ENCODE measurements at regions not wholly inside any gene's neighbourhood (a gene's known extent, or its start where the extent isn't known, plus 50 kb on each side); places are given as distances from the start of the nearest gene placed in this dataset.
"Not testable (repeated sequence)": the region's sequence is repeated elsewhere in the genome, so short reads cannot be mapped to it uniquely, and the experiment has no call there.

DNA sequence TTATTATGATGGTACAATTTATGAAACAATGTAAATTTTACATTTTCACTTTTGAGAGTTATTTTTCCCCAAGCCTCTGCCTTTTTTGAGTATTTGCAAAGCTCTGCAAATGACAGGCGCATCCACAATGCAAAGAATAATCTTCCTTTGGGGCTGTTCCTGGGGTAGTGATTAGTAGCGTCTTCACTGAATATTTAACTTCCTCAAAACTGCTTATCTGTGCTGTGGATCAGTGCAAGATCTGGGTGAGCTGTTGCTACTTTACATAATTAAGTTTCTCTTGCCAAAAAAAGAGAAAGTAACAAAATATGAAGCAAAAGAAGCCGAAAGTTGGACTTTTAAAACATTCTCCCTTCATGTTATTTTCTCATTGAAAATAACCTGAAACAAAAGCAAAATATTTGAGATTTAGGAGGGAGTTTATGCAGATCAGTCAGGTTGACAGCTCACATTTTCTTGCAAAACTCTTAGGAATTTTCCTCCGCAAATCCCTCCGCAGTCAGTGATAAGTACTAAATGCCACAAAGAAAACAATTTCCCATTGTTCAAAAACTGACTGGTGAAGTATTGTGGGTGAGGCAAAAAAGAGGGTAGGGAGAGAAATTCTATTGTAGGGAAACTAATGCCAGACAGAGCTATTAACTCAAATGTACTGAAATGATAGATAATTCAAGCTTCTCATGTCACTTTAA, 276.4 kb upstream of the B3GALT2 start:
- intact Hi-C loops (cut with DNase I) = no loop called here
- DNase-seq (ENCODE audit: low spot score) = no peak

- intact Hi-C loops (cut with DNase I) = no loop called here
Observed at GRCh38 chr1:193458628-193459027, 272.2 kb upstream of the B3GALT2 start.

DNA sequence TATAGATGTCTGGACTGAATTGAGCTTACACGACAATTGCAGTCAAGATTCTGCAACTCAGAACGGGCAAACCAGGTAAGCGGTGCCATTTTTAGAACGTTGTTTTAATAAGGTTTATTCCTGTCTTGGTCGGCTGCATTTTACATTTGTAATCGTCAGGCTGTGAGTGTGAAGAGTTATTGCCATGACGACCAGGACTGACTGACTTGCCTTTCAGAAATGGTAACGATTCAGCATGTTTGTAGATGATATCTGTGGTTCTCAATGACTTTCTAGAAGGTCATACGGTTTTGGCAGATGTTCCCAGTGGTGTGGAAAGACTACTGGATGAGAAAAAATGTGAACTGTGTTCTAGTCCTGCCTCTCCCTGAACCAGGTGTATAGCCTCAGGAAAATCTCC, 271.3 kb upstream of the B3GALT2 start:
- no peak for DNase-seq (ENCODE audit: low spot score)
- intact Hi-C loops (cut with DNase I) = no loop called here

More at GRCh38 chr1:193458628-193459027, 272.2 kb upstream of the B3GALT2 start:
- no peak for DNase-seq (ENCODE audit: low spot score)

DNA sequence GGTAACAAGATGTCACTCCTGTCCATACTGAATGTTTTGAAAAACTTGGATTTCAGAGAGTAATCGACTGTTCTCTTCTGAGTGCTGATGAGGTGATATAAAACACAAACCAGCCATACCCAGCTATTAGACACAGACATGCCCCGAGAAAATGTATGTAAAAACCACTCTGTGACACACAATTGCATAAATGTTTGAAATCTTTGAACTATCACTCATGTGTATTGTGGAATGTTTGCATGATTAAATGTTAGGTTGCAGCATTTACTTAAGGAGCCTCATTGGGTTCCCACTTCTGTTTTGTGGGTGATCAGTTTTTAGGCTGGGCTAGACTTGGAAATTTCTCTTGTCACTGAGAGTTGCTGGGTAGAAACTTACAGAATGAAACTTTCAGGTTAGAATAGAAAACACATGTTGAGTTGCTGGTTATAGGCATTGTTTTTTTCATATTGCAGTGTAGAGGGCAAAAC, 270.4 kb upstream of the B3GALT2 start:
- DNase-seq (ENCODE audit: low spot score) = no peak
- intact Hi-C loops (cut with DNase I) = no loop called here

DNA sequence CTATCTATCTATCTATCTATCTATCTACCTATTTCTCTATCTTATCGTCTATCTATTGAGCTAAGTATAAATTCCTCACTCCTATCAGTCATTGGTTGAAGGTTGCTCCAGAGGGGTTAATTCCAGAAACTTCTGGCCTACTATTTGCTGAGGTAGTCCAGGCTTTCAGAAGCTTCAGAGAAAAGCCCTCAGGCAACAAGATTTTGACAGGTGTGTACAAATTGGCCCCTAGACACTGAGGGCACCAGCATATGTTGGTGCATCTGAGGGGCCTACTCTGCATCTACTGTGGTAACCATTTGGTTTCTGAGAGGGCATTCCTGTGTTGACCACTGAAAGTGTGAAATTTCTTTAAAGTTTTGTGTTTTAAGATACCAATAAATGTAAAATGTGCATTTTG, 265.2 kb upstream of the B3GALT2 start:
- DNase-seq (ENCODE audit: low spot score) = no peak
- intact Hi-C loops (cut with DNase I) = no loop called here

DNA sequence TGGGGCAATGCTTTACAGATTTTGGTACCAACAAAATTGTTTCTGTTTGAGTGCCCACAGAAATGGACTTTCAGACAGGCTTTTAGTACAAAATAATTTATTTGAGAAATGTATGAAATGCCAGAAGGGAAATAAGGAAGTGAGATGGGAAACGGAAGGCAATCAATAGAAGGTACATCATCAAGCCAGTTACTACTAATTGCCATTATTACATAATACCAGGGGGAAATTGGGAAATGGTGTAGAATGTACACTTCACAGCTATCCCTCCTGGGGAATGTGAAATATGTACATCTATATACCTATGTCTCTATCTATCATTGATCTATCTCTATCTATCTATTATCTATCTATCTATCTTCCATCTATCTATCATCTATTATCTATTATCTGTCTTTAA, 264.6 kb upstream of the B3GALT2 start:
- intact Hi-C loops (cut with DNase I) = no loop called here
- DNase-seq (ENCODE audit: low spot score) = no peak

GRCh38 chr1:193448682-193449461, 262.5 kb upstream of the B3GALT2 start:
- intact Hi-C loops (cut with DNase I) = no loop called here
- DNase-seq (ENCODE audit: low spot score) = no peak

DNA sequence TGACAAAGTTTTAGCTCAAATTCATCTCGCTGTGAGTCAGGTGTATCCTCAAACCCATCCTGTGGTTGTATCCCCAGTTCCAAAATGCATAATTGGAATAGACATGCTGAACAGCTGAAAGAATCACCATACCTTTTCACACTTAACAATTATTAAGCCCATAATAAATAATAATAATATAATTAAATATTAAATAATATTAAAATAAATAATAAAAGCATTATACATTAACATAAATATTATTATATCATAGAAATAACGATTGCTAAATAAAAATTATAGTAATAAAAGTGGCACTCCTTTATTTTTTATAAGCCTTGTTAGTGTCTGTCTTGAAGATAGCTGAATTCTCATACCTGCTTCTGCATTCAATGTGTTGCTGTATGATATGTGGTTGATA, 257.5 kb upstream of the B3GALT2 start:
- no peak for DNase-seq (ENCODE audit: low spot score)
- intact Hi-C loops (cut with DNase I) = no loop called here

DNA sequence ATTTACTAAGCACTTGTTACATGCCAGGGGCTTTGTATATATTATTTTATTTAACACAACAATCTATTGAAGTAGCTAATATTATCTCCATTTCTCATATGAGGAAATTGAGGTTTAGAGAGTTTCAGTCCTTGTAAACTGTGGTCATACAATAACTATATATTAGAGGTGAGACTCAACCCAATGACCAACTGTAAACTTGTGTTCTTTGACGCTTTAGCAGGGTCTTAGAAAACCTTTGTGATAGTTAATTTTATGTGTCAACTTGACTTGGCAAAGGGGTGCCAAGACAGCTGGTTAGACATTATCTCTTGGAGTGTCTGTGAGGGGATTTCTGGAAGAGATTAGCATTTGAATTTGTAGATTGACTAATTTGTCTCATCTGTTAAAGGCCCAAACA, 252.4 kb upstream of the B3GALT2 start:
- intact Hi-C loops (cut with DNase I) = no loop called here
- DNase-seq (ENCODE audit: low spot score) = no peak

DNA sequence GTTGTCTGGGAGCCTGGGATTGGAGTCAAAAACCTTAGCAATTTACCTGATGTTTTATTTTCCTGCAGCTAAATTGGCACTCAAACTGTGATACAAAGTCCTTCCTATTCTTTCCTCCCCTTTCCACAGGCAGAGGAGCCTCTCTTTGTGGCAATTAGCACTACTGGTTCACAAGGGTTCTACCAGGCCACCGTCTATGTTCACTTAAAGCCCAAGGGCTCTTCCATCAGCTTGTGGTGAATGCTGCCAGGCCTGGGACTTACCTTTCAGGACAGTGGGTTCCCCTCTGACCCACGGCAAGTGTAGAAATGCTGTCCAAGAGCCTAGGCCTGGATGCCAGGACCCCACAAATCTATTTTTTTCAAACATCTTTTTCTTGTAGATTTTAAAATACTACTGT, 251.9 kb upstream of the B3GALT2 start:
- intact Hi-C loops (cut with DNase I) = no loop called here
- no peak for DNase-seq (ENCODE audit: low spot score)

DNA sequence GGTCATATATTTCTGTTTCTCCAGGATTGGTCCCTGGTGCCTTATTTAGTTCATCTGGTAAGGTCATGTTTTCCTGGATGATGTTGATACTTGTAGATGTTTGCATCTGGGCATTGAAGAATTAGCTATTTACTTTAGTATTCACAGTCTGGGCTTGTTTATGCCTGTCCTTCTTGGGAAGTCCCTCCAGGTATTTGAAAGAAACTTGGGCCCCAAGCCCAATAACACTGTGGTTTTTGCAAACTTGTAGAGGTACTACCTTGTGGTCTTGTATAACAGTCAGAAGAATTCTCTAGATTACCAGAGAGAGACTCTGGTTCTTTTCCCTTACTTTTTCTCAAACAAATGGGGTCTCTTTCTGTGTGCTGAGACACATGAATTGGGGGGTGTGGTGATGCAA, 251.4 kb upstream of the B3GALT2 start:
- intact Hi-C loops (cut with DNase I) = no loop called here
- DNase-seq (ENCODE audit: low spot score) = no peak

DNA sequence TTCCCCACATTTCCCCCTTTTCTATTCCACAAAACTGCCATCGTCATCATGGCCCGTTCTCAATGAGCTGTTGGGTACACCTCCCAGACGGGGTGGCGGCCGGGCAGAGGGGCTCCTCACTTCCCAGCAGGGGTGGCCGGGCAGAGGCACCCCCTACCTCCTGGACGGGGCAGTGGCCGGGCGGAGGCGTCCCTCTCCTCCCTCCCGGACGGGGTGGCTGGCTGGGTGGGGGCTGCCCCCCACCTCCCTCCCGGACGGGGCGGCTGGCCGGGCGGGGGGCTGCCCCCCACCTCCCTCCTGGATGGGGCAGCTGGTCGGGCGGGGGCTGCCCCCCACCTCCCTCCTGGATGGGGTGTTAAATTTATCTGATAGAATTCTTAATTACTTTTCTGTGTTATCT, 250.9 kb upstream of the B3GALT2 start:
- DNase-seq (ENCODE audit: low spot score); intact Hi-C loops (cut with DNase I): not testable (repeated sequence)

- DNase-seq (ENCODE audit: low spot score) = no peak
- intact Hi-C loops (cut with DNase I) = no loop called here
Observed at GRCh38 chr1:193435781-193436180, 249.4 kb upstream of the B3GALT2 start.

- intact Hi-C loops (cut with DNase I) = no loop called here
- DNase-seq (ENCODE audit: low spot score) = no peak
Observed at GRCh38 chr1:193434319-193434718, 247.9 kb upstream of the B3GALT2 start.

DNA sequence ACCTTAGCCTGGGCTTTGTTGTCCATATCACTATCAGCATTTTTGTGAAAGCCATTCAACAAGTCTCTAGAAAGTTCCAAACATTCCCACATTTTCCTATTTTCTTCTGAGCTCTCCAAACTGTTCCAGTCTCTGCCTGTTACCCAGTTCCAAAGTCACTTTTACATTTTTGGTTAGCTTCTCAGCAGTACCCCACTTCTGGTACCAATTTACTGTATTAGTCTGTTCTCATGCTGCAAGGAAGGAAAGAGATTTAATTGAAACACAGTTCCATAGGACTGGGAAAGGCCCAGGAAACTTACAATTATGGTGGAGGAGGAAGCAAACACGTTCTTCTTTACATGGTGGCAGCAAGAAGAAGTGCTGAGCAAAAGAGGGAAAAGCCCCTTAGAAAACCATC, 247.2 kb upstream of the B3GALT2 start:
- no peak for DNase-seq (ENCODE audit: low spot score)
- intact Hi-C loops (cut with DNase I) = no loop called here

DNA sequence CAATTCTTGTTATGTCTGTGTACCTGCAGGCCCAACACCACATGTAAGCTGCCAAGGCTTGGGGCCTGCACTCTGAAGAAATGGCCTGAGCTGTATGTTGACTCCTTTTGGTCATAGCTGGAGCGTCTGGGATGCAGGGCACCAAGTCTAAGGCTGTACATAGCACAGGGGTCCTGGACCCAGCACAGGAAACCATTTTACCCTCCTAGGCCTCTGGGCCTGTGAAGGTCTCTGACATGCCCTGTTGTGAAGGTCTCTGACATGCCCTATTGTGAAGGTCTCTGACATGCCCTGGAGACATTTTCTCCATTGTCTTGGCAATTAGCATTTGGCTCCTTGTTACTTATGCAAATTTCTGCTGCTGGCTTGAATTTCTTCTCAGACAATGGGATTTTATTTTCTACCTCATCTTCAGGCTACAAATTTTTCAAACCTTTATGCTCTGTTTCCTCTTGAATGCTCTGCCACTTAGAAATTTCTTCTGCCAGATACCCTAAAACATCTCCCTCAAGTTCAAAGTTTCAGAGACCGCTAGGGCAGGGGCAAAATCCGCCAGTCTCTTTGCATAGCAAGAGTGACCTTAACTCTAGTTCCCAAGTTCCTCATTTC, 246.7 kb upstream of the B3GALT2 start:
- no peak for DNase-seq (ENCODE audit: low spot score)
- intact Hi-C loops (cut with DNase I) = no loop called here

GRCh38 chr1:193431265-193431977, 245.0 kb upstream of the B3GALT2 start:
- DNase-seq (ENCODE audit: low spot score) = no peak
- intact Hi-C loops (cut with DNase I) = no loop called here

DNA sequence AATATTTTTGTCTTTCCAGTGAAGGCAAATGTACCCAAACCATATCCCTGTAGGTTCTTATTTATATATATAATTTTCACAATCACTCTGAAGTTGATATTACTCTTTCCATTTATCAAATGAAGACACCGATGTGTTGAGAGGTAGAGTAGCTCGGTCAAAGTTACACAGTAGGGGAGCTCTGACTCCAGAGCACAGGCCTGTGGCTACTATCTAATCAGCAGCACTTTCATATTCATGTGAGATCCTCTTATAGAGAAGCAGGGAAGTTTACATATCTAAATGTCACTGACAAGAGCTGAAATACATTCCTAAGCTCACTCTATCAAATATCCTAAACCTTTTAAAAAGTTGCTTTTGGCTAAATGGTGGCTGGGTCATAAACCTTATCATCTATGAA, 241.1 kb upstream of the B3GALT2 start:
- no peak for DNase-seq (ENCODE audit: low spot score)
- intact Hi-C loops (cut with DNase I) = no loop called here

DNA sequence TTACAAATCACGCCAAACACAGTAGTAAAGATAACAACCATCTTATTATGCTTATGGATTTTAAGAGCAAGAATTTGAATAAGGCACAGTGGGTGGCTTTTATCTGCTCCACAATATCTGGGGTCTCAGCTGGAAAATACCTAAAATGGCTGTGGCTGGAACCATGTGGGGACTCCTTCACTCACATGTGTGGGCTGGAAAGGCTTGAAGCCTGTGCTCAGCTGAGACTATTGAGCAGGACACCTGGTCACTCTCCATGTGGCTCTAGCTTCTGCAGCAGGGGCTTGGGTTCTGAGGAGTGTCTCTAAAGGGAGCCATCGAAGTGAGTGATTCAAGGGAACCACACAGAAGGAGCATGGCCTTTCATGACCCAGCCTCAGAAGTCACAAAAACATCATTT, 239.6 kb upstream of the B3GALT2 start:
- DNase-seq (ENCODE audit: low spot score) = no peak
- intact Hi-C loops (cut with DNase I) = no loop called here

- DNase-seq (ENCODE audit: low spot score) = no peak
- intact Hi-C loops (cut with DNase I) = no loop called here
Observed at GRCh38 chr1:193421487-193421886, 235.1 kb upstream of the B3GALT2 start.

All from posterior vena cava (tissue), 2 donors.